CD1c-positive myeloid dendritic cell (primary cell): ENCODE measurements at regions not wholly inside any gene's neighbourhood (a gene's known extent, or its start where the extent isn't known, plus 50 kb on each side); places are given as distances from the start of the nearest gene placed in this dataset.

Source experiments
- DNase-seq: peaks from one replicate; pipeline ENCODE4 v3.0.0-alpha.2; 2016; ENCODE audit errors: extremely low spot score

GRCh38 chr22:44555597-44555996 lies 57.6 kb upstream of the RTL6 start:
- DNase-seq, result no peak

- DNase-seq, result no peak
These were observed 57.0 kb upstream of the RTL6 start for GRCh38 chr22:44555046-44555445.

DNA sequence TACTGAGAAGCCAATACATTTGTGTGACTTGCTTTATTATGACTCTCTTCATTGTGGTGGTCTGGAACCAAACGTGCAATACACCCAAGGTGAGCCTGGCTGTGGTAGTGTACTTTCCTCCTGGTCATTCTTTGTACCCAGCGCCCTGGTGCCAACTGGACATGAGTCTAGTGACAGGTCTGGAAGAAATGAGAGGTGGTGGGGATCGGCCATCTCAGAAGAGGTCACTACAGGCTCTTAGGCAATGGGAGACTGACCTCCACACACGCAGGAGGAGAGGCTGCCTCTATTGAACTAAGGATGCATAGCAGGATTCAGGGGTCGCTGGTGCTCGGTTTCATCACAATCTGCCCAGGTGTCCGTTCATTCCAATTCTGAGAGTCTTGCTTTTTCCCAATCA lies 56.4 kb upstream of the RTL6 start:
- no peak for DNase-seq

DNA sequence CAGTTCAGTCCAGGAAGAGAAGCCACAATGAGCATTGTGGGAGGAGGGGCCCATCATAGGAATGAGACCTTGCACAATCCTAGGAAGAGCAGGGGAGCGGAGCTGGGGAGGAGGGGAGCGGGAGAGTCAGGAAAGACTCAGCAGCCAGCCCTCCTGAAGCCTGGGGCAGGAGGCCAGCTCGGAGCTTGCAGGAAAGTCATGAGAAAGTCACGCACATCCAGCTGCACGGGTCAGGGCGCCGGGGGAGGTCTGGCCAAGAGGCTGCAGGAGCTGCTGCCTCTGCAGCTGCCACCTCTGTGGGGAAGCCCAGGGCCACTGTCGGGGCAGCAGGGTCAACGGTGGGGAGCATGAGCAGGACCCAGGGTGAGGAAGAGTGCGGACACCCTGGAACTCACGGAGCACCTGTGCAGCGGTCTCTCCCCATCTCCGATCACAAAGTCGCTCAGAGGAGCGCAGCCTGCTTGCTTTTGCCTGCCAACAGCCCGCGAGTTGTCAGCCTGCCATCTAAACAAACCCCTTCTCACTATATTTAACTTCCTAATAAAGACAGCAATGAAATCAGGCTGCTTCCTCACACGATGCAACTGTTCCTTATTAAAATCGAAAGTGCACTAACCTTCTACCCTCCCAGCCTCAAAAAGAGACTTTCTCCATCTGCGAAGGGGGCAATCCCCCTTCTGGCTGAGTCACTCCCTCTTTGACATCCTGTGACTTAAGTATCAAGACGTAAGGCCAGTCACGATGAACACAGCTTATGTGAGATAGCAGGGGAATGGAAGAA lies 52.9 kb upstream of the RTL6 start:
- peak; percentile 53 for DNase-seq

DNA sequence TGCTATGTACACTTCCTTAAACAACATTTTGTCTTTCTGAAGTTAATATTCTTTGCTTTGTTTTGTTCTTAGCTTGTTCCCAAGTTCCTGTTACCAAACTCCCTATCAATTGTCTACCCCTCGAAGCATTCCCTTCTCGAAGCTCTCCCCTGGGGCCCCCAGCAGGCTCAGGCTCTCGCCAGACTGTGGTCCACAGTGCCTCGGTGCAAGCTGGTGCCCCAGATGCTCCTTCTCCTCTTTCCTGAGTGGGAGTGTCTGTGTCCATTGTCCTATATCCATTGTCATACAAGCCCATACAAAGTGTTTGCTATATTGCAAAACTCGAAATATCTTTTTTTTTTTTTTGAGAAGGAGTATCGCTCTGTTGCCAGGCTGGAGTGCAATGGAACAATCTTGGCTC lies 51.7 kb upstream of the RTL6 start:
- no peak for DNase-seq

DNA sequence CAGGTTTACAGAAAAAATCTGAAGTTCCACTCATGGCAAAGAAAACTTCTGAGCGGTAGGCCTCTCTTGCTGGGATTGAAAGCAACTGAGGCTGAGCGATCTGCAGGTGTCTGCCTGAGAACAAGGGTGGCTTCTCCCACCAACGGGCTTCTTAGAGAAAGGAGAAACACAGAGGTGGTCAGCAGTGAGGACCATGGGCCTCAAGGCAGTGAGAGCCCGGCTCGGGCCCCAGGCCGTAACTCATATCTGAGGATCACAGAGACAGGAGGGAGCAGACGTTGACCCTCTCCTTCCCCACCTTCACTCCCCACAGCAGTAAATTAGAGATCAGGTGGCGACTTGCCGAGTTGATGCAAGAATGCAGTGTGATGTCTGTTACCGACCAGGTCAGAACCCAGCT lies 50.9 kb upstream of the RTL6 start:
- no peak for DNase-seq
